H1 (cell line): ENCODE measurements at regions not wholly inside any gene's neighbourhood (a gene's known extent, or its start where the extent isn't known, plus 50 kb on each side); places are given as distances from the start of the nearest gene placed in this dataset.

Source experiments
- CHD7 ChIP-seq: fragments of 300-600 bp; sonication (generic); IDR thresholded peaks from 2 replicates; pipeline ENCODE4 v1.7.1; 2012; ENCODE audit warnings: low read length, moderate library complexity, mild to moderate bottlenecking, inconsistent platforms; ENCODE audit not compliant: insufficient replicate concordance
- EGR1 ChIP-seq: IDR thresholded peaks from 2 replicates; pipeline ENCODE4 v1.6.1; 2011; ENCODE audit warnings: low read depth, low read length, borderline replicate concordance
- GABPA ChIP-seq: IDR thresholded peaks from 2 replicates; pipeline ENCODE4 v1.6.1; 2011; ENCODE audit warnings: mild to moderate bottlenecking, low read length, moderate library complexity, borderline replicate concordance; ENCODE audit not compliant: insufficient read depth
- HDAC2 ChIP-seq, 2 experiments: fragments of 300-600 bp in 1 of 2; sonication (generic) in 1 of 2; IDR thresholded peaks; 2 replicates each; pipeline ENCODE4 v1.6.1; 2011 to 2012; ENCODE audit warnings: low read depth in 2 of 2, low read length in 2 of 2, mild to moderate bottlenecking in 2 of 2, moderate library complexity in 2 of 2, borderline replicate concordance in 1 of 2, inconsistent platforms in 1 of 2
- KDM4A ChIP-seq: IDR thresholded peaks from one replicate; pipeline ENCODE4 v1.7.1; 2012; ENCODE audit warnings: low read depth, mild to moderate bottlenecking, moderate library complexity, low read length, inconsistent platforms; ENCODE audit not compliant: severe bottlenecking
- NRF1 ChIP-seq: IDR thresholded peaks from 2 replicates; pipeline ENCODE4 v1.6.1; 2011; ENCODE audit warnings: mild to moderate bottlenecking, low read depth, low read length, improper control_type of control experiment
- RNF2 ChIP-seq: fragments of 200-900, 300-1000 bp; sonication (generic); IDR thresholded peaks from 2 replicates; pipeline ENCODE4 v1.7.1; 2016; ENCODE audit warnings: borderline replicate concordance, low read depth, mild to moderate bottlenecking, antibody characterized with exemption, low read length; ENCODE audit not compliant: poor library complexity, severe bottlenecking; ENCODE audit errors: missing control alignments
- SP2 ChIP-seq: IDR thresholded peaks from 2 replicates; pipeline ENCODE4 v1.6.1; 2012; ENCODE audit warnings: mild to moderate bottlenecking, low read length, inconsistent platforms
- TCF12 ChIP-seq: IDR thresholded peaks from 2 replicates; pipeline ENCODE4 v1.6.1; 2011; ENCODE audit warnings: low read depth, mild to moderate bottlenecking, low read length
- YY1 ChIP-seq: IDR thresholded peaks from 2 replicates; pipeline ENCODE4 v1.6.1; 2011; ENCODE audit warnings: low read depth, mild to moderate bottlenecking, low read length

GRCh38 chr11:105193260-105193659, 53.7 kb upstream of the CARD18 start (continued):
- TF ChIP-seq CHD7 = no peak
- no peak for TF ChIP-seq RNF2
- TF ChIP-seq HDAC2 (IDR thresholded peaks at IDR 0.05; ENCODE audit: borderline replicate concordance in 1 of 2, low read depth in 2 of 2, low read length in 2 of 2) = no peak
- TF ChIP-seq NRF1 = no peak
- TF ChIP-seq KDM4A = no peak
- no peak for TF ChIP-seq GABPA
- no peak for TF ChIP-seq SP2
- TF ChIP-seq YY1 = no peak
- no peak for TF ChIP-seq EGR1
- no peak for TF ChIP-seq TCF12
